ENCODE measurements at regions not wholly inside any gene's neighbourhood (a gene's known extent, or its start where the extent isn't known, plus 50 kb on each side); places are given as distances from the start of the nearest gene placed in this dataset.

DNA sequence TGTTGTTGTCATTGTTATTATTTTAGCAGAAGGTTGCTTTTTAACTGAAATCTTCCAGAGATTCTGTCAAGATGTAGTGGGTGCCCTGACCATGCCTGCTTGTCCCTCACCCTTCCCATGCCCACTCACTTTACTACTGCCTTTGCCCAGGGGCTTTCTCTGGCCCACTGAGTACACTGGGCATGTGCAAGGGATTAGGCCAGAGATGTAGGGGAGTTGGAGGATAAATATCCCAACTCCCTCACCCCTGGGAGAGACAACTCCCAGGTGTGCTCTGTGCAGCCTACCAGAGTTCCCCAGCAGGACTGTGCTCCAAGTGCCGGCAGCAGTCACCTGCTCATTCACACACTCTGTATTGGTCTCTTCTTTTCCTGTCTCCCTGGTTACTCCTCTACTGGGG is 559.1 kb downstream of the MIAT start:
- ChIA-PET CTCF (ENCODE audit: partially characterized antibody) (no interaction called here), POLR2A (ENCODE audit: partially characterized antibody) (no interaction called here)
- Histone ChIP-seq H3K27ac (ENCODE audit: low read depth, low read length) (no peak overlapping the region), H3K4me3 (ENCODE audit: low read length in 2 of 2) (no peak overlapping the region), H3K27me3 (ENCODE audit: insufficient read depth, low read length) (no peaks in the 10 kb centered on the region), H3K9me3 (ENCODE audit: control insufficient read depth in 1 of 2, low read length in 2 of 2) (no peaks in the 10 kb centered on the region), H3K36me3 (ENCODE audit: insufficient read depth, low read length) (no peaks in the 10 kb centered on the region), H3K4me1 (ENCODE audit: insufficient read depth, low read length) (no peaks in the 10 kb centered on the region)
- H3K9me3 Mint-ChIP-seq = peaks cover 0 to 3% (median 0%) of the 10 kb centered on the region in 8 donors
- H3K27me3 Mint-ChIP-seq = peaks cover 11 to 19% of the 10 kb centered on the region in 2 donors
- no peak overlapping the region for H3K4me3 Mint-ChIP-seq
- intact Hi-C loops (cut with micrococcal nuclease) = no loop called here
- H3K4me1 Mint-ChIP-seq = no peaks in the 10 kb centered on the region
- no peaks in the 10 kb centered on the region for H3K36me3 Mint-ChIP-seq
- no peak for DNase-seq
- H3K27ac Mint-ChIP-seq = no peak overlapping the region

DNA sequence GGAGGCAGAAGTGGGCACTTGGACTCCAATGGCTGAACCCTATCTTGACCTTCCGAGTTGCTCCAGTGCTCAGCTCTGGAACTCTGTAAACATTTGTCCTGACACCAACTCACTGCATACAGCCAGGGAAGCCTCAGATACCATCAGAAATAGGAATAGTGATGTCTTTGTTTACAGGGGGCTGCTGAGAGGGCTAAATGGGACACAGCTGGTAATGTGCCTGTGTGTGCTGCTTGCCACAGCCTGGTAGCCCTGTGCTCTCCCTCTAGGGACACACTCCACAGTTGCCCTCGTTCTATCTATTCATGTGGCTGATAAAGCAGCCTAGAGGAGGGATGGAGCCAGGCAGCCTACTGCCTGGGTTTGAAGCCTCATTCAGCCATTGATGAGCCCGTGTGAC is 559.8 kb downstream of the MIAT start:
- Histone ChIP-seq H3K27me3 (ENCODE audit: insufficient read depth, low read length) (no peaks in the 10 kb centered on the region), H3K36me3 (ENCODE audit: insufficient read depth, low read length) (no peaks in the 10 kb centered on the region), H3K4me3 (ENCODE audit: low read length in 2 of 2) (no peak overlapping the region), H3K27ac (ENCODE audit: low read depth, low read length) (no peak overlapping the region), H3K4me1 (ENCODE audit: insufficient read depth, low read length) (no peaks in the 10 kb centered on the region), H3K9me3 (ENCODE audit: control insufficient read depth in 1 of 2, low read length in 2 of 2) (no peaks in the 10 kb centered on the region)
- intact Hi-C loops (cut with micrococcal nuclease) = no loop called here
- Mint-ChIP-seq H3K36me3 (no peaks in the 10 kb centered on the region), H3K4me1 (no peaks in the 10 kb centered on the region), H3K27ac (no peak overlapping the region), H3K27me3 (peaks cover 9 to 19% of the 10 kb centered on the region in 2 donors), H3K4me3 (no peak overlapping the region), H3K9me3 (peaks cover 0 to 3% (median 0%) of the 10 kb centered on the region in 8 donors)
- no peak for DNase-seq
- ChIA-PET POLR2A (ENCODE audit: partially characterized antibody) (no interaction called here), CTCF (ENCODE audit: partially characterized antibody) (no interaction called here)

DNA sequence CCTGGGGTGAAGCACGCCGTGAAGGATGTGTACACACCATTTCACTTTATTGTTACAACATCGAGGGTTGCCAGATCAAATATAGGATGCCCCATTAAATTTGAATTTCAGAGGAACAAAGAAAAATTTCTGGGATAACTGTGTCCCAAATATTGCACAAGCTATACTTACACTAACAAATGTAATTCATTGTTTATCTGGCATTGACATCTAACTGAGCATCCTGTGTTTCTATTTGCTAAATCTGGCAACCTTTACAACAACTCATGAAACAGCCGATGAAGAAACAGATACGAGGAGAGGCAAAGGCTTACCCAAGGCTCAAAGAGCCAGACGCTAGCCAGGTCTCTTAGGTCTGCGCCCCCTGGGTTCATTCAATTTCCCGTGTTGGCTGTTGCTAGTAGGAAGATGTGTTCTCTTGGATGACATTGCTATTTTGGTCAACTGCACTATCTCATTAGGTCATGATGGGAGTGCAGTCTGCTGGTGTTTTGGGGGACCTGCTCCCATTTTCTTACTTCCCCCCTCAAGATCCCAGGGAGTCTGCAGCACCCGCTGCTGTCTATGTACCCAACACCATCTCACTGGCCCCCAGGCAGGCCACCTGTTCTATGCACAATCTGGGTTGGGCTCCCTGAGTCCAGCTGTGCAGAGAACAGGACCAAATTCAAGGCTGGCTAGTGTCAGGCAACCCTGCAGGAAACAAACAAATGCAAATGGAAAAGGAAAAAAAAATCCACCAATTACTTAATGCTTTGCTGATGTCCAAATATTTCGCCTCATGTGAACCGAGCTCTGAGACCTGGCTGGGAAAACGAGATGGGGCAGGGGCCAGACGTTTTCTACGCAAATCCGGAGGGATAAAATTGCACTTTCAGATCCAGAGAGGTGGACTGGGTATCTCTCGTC is 560.9 kb downstream of the MIAT start:
- ChIA-PET POLR2A (ENCODE audit: partially characterized antibody) (no interaction called here), CTCF (ENCODE audit: partially characterized antibody) (no interaction called here)
- DNase-seq = no peak
- Histone ChIP-seq H3K4me3 (ENCODE audit: low read length in 2 of 2) (no peak overlapping the region), H3K27me3 (ENCODE audit: insufficient read depth, low read length) (no peaks in the 10 kb centered on the region), H3K9me3 (ENCODE audit: control insufficient read depth in 1 of 2, low read length in 2 of 2) (no peaks in the 10 kb centered on the region), H3K4me1 (ENCODE audit: insufficient read depth, low read length) (no peaks in the 10 kb centered on the region), H3K27ac (ENCODE audit: low read depth, low read length) (no peak overlapping the region), H3K36me3 (ENCODE audit: insufficient read depth, low read length) (no peaks in the 10 kb centered on the region)
- Mint-ChIP-seq H3K27ac (no peak overlapping the region), H3K9me3 (peaks cover 0 to 3% (median 0%) of the 10 kb centered on the region in 8 donors), H3K27me3 (peaks cover 7 to 14% of the 10 kb centered on the region in 2 donors), H3K4me3 (no peak overlapping the region), H3K4me1 (no peaks in the 10 kb centered on the region), H3K36me3 (no peaks in the 10 kb centered on the region)
- intact Hi-C loops (cut with micrococcal nuclease) = no loop called here

DNA sequence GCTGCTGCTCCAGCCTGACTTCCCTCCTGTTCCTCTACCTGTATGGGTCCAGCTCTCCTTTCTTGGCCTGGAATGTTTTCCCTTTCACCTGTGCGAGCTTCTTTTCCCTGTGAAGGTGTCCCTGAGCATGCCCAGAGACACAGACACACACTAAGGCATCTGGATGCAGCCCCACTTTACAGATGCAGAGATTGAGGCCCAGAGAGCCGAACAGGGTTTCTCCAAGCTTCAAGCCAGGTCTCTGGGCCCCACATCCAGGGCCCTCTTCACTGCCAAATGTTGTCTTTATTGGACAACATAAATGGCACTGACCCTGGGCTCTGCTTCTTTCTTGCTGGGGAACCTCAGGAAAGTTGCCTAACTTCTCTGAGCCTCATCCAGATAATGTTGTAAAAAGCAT is 561.6 kb downstream of the MIAT start:
- no peaks in the 10 kb centered on the region for H3K27me3 ChIP-seq (ENCODE audit: insufficient read depth, low read length)
- no peak overlapping the region for H3K27ac ChIP-seq (ENCODE audit: low read depth, low read length)
- H3K36me3 ChIP-seq (ENCODE audit: insufficient read depth, low read length) = no peaks in the 10 kb centered on the region
- intact Hi-C loops (cut with micrococcal nuclease) = no loop called here
- no peaks in the 10 kb centered on the region for H3K36me3 Mint-ChIP-seq
- no peak overlapping the region for H3K4me3 ChIP-seq (ENCODE audit: low read length in 2 of 2)
- H3K4me1 ChIP-seq (ENCODE audit: insufficient read depth, low read length) = no peaks in the 10 kb centered on the region
- no peak for DNase-seq
- H3K4me1 Mint-ChIP-seq = no peaks in the 10 kb centered on the region
- no peak overlapping the region for H3K4me3 Mint-ChIP-seq
- H3K9me3 ChIP-seq (ENCODE audit: control insufficient read depth in 1 of 2, low read length in 2 of 2) = no peaks in the 10 kb centered on the region
- H3K27ac Mint-ChIP-seq = no peak overlapping the region
- H3K27me3 Mint-ChIP-seq = peaks cover 3 to 13% of the 10 kb centered on the region in 2 donors
- H3K9me3 Mint-ChIP-seq = peaks cover 0 to 3% (median 0%) of the 10 kb centered on the region in 8 donors
- ChIA-PET POLR2A (ENCODE audit: partially characterized antibody) (no interaction called here), CTCF (ENCODE audit: partially characterized antibody) (no interaction called here)

DNA sequence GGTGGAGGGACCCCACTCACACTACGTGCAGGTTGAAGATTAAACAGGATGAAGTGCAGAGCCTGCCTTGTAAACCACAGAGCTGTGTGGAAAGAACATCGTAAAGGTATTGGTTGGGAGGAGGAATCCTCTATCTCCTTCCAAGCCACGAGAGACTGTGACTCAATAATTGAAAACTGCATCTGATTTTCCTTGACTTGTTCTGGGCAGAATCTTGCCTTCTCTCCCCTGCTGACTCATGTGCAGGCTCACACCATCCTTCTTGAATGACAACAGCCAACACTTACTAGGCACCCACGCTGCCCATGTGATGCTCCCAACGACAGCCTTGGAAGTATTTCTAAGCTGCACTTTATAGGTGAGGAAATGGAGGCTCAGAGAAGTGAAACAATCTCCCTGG is 563.0 kb downstream of the MIAT start:
- ChIA-PET CTCF (ENCODE audit: partially characterized antibody) (no interaction called here), POLR2A (ENCODE audit: partially characterized antibody) (no interaction called here)
- H3K9me3 ChIP-seq (ENCODE audit: control insufficient read depth in 1 of 2, low read length in 2 of 2) = no peaks in the 10 kb centered on the region
- Mint-ChIP-seq H3K4me3 (no peak overlapping the region), H3K27me3 (peaks cover 3 to 8% of the 10 kb centered on the region in 2 donors), H3K4me1 (no peaks in the 10 kb centered on the region), H3K9me3 (peaks cover 0 to 3% (median 0%) of the 10 kb centered on the region in 8 donors), H3K36me3 (no peaks in the 10 kb centered on the region), H3K27ac (no peak overlapping the region)
- H3K27me3 ChIP-seq (ENCODE audit: insufficient read depth, low read length) = no peaks in the 10 kb centered on the region
- no peaks in the 10 kb centered on the region for H3K4me1 ChIP-seq (ENCODE audit: insufficient read depth, low read length)
- H3K27ac ChIP-seq (ENCODE audit: low read depth, low read length) = no peak overlapping the region
- H3K36me3 ChIP-seq (ENCODE audit: insufficient read depth, low read length) = no peaks in the 10 kb centered on the region
- no peak overlapping the region for H3K4me3 ChIP-seq (ENCODE audit: low read length in 2 of 2)
- intact Hi-C loops (cut with micrococcal nuclease) = no loop called here
- no peak for DNase-seq

DNA sequence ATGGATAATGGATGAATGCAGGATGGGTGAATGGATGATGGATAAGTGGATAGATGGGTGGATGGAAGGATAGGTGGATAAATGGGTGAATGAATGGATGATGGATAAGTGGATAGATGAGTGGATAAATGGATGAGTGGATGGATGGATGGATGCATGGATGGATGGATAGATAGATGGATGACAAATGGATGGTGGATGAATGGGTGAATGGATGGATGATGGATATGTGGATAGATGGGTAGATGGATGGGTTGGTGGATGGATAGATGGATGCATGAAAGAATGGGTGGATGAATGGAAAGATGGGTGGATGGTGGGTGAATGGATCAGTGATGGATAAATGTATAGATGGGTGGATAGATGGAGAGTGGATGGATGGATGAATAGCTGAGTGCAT is 564.8 kb downstream of the MIAT start:
- H3K4me3 ChIP-seq (ENCODE audit: low read length in 2 of 2) = no peak overlapping the region
- Mint-ChIP-seq H3K36me3 (no peaks in the 10 kb centered on the region), H3K9me3 (peaks cover 0 to 3% (median 0%) of the 10 kb centered on the region in 8 donors), H3K4me3 (no peak overlapping the region), H3K27me3 (peaks cover 3 to 8% of the 10 kb centered on the region in 2 donors), H3K4me1 (no peaks in the 10 kb centered on the region), H3K27ac (no peak overlapping the region)
- H3K27ac ChIP-seq (ENCODE audit: low read depth, low read length) = no peak overlapping the region
- ChIA-PET CTCF (ENCODE audit: partially characterized antibody) (interaction anchor here (1.3 kb wide), 1 partner anchor 11 kb away, joined by 5 read pairs; no protein-coding TSS in a partner anchor), POLR2A (ENCODE audit: partially characterized antibody) (no interaction called here)
- H3K9me3 ChIP-seq (ENCODE audit: control insufficient read depth in 1 of 2, low read length in 2 of 2) = no peaks in the 10 kb centered on the region
- H3K27me3 ChIP-seq (ENCODE audit: insufficient read depth, low read length) = no peaks in the 10 kb centered on the region
- H3K36me3 ChIP-seq (ENCODE audit: insufficient read depth, low read length) = no peaks in the 10 kb centered on the region
- no peaks in the 10 kb centered on the region for H3K4me1 ChIP-seq (ENCODE audit: insufficient read depth, low read length)
- intact Hi-C loops (cut with micrococcal nuclease) = no loop called here
- no peak for DNase-seq

DNA sequence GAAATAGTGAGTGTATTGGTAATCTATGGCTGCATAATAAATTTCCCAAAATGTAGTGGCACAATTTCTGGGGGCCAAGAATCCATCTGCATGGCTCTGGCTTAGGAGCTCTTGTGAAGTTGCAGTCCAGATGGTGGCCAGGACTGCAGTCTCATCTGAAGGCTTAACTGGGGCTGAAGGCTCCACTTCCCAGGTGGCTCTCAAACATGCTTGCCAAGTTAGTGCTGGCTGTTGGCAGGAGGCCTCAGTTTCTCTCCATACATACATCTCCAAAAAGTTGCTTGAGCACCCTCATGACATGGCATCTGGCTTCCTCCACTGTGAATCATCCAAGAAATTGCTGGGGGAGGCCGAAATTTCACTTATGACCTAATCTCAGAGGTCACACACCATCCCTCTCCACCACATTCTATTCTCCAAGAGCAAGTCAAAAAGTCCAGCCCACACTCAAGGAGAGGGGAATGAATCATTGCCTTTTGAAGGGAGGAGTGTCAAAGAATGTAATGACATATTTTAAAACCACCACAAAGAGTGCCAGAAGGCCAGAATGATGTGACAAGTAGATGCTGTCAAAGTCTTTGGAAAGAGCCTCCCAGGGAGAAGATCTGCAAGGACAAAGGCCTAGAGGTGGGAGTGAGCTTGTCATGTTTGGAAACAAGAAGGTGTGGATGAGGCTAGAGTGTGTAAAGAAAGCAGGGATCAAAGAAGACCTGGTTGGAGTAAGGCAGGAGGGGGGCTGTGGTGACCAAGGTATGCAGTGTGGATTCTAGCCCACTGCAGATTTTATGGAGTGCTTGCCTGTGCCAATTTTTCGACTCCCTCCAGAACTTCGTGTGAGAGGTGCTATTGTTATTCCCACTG is 566.2 kb downstream of the MIAT start:
- POLR2A ChIA-PET (ENCODE audit: partially characterized antibody) = no interaction called here

More for the DNA sequence above, 566.2 kb downstream of the MIAT start:
- CTCF ChIA-PET (ENCODE audit: partially characterized antibody) = interaction anchor here (1.3 kb wide), 1 partner anchor 12 kb away, joined by 5 read pairs; no protein-coding TSS in a partner anchor
- Histone ChIP-seq H3K4me3 (ENCODE audit: low read length in 2 of 2) (no peak overlapping the region), H3K9me3 (ENCODE audit: control insufficient read depth in 1 of 2, low read length in 2 of 2) (no peaks in the 10 kb centered on the region), H3K27me3 (ENCODE audit: insufficient read depth, low read length) (no peaks in the 10 kb centered on the region), H3K4me1 (ENCODE audit: insufficient read depth, low read length) (no peaks in the 10 kb centered on the region), H3K27ac (ENCODE audit: low read depth, low read length) (no peak overlapping the region), H3K36me3 (ENCODE audit: insufficient read depth, low read length) (no peaks in the 10 kb centered on the region)
- Mint-ChIP-seq H3K4me1 (no peaks in the 10 kb centered on the region), H3K4me3 (no peak overlapping the region), H3K27ac (no peak overlapping the region), H3K36me3 (no peaks in the 10 kb centered on the region), H3K27me3 (peaks cover 0 to 2% of the 10 kb centered on the region in 2 donors), H3K9me3 (peaks cover 0 to 3% (median 0%) of the 10 kb centered on the region in 8 donors)
- intact Hi-C loops (cut with micrococcal nuclease) = no loop called here
- DNase-seq = no peak

Data from CD4-positive, alpha-beta memory T cell (primary cell).